KMS-11 (cell line): ENCODE measurements at regions not wholly inside any gene's neighbourhood (a gene's known extent, or its start where the extent isn't known, plus 50 kb on each side); places are given as distances from the start of the nearest gene placed in this dataset.
A peak's percentile ranks its signal among the peaks of the same experiment; 100 is the strongest.

Experiments
- H2AFZ ChIP-seq: fragments of 200-600 bp; sonication (generic); 2 replicates; pipeline ENCODE4 v1.6.1; 2016; ENCODE audit warnings: antibody characterized with exemption, mixed run types, low read depth
- H3K27ac ChIP-seq: fragments of 200-600 bp; sonication (generic); 2 replicates; pipeline ENCODE4 v1.6.1; 2016; ENCODE audit warnings: mild to moderate bottlenecking, mixed run types
- H3K27me3 ChIP-seq: fragments of 200-600 bp; sonication (generic); 2 replicates; pipeline ENCODE4 v1.6.1; 2017; ENCODE audit warnings: mild to moderate bottlenecking, low read depth, mixed run types, moderate library complexity; ENCODE audit not compliant: insufficient read depth
- H3K36me3 ChIP-seq: fragments of 200-600 bp; sonication (generic); 2 replicates; pipeline ENCODE4 v1.6.1; 2017; ENCODE audit warnings: mild to moderate bottlenecking, mixed run types; ENCODE audit not compliant: insufficient read depth
- H3K4me1 ChIP-seq: fragments of 200-600 bp; sonication (generic); 2 replicates; pipeline ENCODE4 v1.6.1; 2016; ENCODE audit warnings: mild to moderate bottlenecking, low read depth, mixed run types; ENCODE audit not compliant: poor library complexity, severe bottlenecking
- H3K4me2 ChIP-seq: fragments of 200-600 bp; sonication (generic); 2 replicates; pipeline ENCODE4 v1.7.0; 2016; ENCODE audit warnings: mild to moderate bottlenecking, mixed run types
- H3K4me3 ChIP-seq: fragments of 200-600 bp; sonication (generic); IDR thresholded peaks from 2 replicates; pipeline ENCODE4 v1.6.1; 2017; ENCODE audit warnings: low read depth, low read length, mixed read lengths; ENCODE audit not compliant: insufficient read depth
- H3K79me2 ChIP-seq: fragments of 200-600 bp; sonication (generic); 2 replicates; pipeline ENCODE4 v1.6.1; 2016; ENCODE audit warnings: low read depth, mixed run types; ENCODE audit not compliant: insufficient read depth
- H3K9ac ChIP-seq: fragments of 200-600 bp; sonication (generic); 2 replicates; pipeline ENCODE4 v1.6.1; 2016; ENCODE audit warnings: mild to moderate bottlenecking, mixed run types
- H4K20me1 ChIP-seq: fragments of 200-600 bp; sonication (generic); 2 replicates; pipeline ENCODE4 v1.6.1; 2016; ENCODE audit warnings: mild to moderate bottlenecking, mixed run types; ENCODE audit not compliant: insufficient read depth
- CTCF ChIP-seq: fragments of 200-600 bp; sonication (generic); conservative IDR thresholded peaks from 2 replicates; pipeline ENCODE4 v1.6.1; 2017; ENCODE audit warnings: low read depth, mild to moderate bottlenecking, antibody characterized with exemption, low read length, moderate library complexity, mixed read lengths

- no peaks in the 10 kb centered on the region for H4K20me1 ChIP-seq
- no peak overlapping the region for H3K27ac ChIP-seq
These were observed 220.0 kb upstream of the TPRG1 start for GRCh38 chr3:188951734-188952133.

GRCh38 chr3:188954590-188955208 lies 217.1 kb upstream of the TPRG1 start:
- H2AFZ ChIP-seq, result no peak overlapping the region
- no peak overlapping the region for H3K27ac ChIP-seq
- no peak overlapping the region for H3K4me2 ChIP-seq
- H3K27me3 ChIP-seq, result no peaks in the 10 kb centered on the region
- H3K79me2 ChIP-seq, result no peaks in the 10 kb centered on the region
- H3K9ac ChIP-seq, result no peak overlapping the region
- peak; percentile 99 for TF ChIP-seq CTCF
- H4K20me1 ChIP-seq, result no peaks in the 10 kb centered on the region
- H3K36me3 ChIP-seq, result no peaks in the 10 kb centered on the region
- H3K4me3 ChIP-seq, result no peak overlapping the region
- no peaks in the 10 kb centered on the region for H3K4me1 ChIP-seq

More at GRCh38 chr3:188951734-188952133, 220.0 kb upstream of the TPRG1 start:
- no peak for TF ChIP-seq CTCF
- Histone ChIP-seq H3K79me2 (no peaks in the 10 kb centered on the region), H3K4me2 (no peak overlapping the region), H2AFZ (no peak overlapping the region), H3K4me3 (no peak overlapping the region), H3K9ac (no peak overlapping the region), H3K36me3 (no peaks in the 10 kb centered on the region), H3K27me3 (no peaks in the 10 kb centered on the region), H3K4me1 (no peaks in the 10 kb centered on the region)

GRCh38 chr3:188955919-188956318 lies 215.9 kb upstream of the TPRG1 start:
- Histone ChIP-seq H3K4me1 (no peaks in the 10 kb centered on the region), H3K79me2 (no peaks in the 10 kb centered on the region), H4K20me1 (no peaks in the 10 kb centered on the region), H3K27ac (no peak overlapping the region), H3K36me3 (no peaks in the 10 kb centered on the region), H3K4me3 (no peak overlapping the region), H3K9ac (no peak overlapping the region), H3K4me2 (no peak overlapping the region), H3K27me3 (no peaks in the 10 kb centered on the region; the same call in 1 of the 2 replicates), H2AFZ (no peak overlapping the region)
- no peak for TF ChIP-seq CTCF

- H3K36me3 ChIP-seq, result no peaks in the 10 kb centered on the region
- H3K27ac ChIP-seq, result no peak overlapping the region
- no peak overlapping the region for H3K9ac ChIP-seq
- H3K4me3 ChIP-seq, result no peak overlapping the region
- no peaks in the 10 kb centered on the region for H4K20me1 ChIP-seq
- H3K4me1 ChIP-seq, result peaks cover 3% of the 10 kb centered on the region
- peak; percentile 86 for TF ChIP-seq CTCF
- H3K27me3 ChIP-seq, result no peaks in the 10 kb centered on the region; the same call in 1 of the 2 replicates
- no peak overlapping the region for H2AFZ ChIP-seq
- no peak overlapping the region for H3K4me2 ChIP-seq
- H3K79me2 ChIP-seq, result no peaks in the 10 kb centered on the region
These were observed 214.8 kb upstream of the TPRG1 start for GRCh38 chr3:188956839-188957489.
